Endothelial cell of umbilical vein (primary cell): ENCODE measurements at regions not wholly inside any gene's neighbourhood (a gene's known extent, or its start where the extent isn't known, plus 50 kb on each side); places are given as distances from the start of the nearest gene placed in this dataset.

Experiments used
- BruUV-seq: library from RNA; stranded (reverse); fragments of 400-500 nt; replicated peaks from 2 replicates; lab custom pipeline; 2021; lab: Mats Ljungman, UMichigan
- CTCF ChIA-PET: fragments of 300-600, 350-600 bp; sonication (Branson Sonifier 250); formaldehyde crosslinking; loops from one replicate; lab custom pipeline; 2021; ENCODE audit warnings: antibody characterized with exemption, inconsistent platforms; lab: Charles Lee
- POLR2A ChIA-PET: fragments of 300-600, 350-600 bp; sonication (Branson Sonifier 250); formaldehyde crosslinking; loops from one replicate; lab custom pipeline; 2021; ENCODE audit warnings: antibody characterized with exemption, inconsistent platforms; lab: Charles Lee
- DNase-seq: peaks from one replicate; pipeline ENCODE4 v3.0.0-alpha.2; 2011; ENCODE audit warnings: low read depth, low spot score
- FAIRE-seq: peaks from 2 replicates; lab custom pipeline; 2011; peaks lifted over from hg19 to GRCh38; lab: Jason Lieb, UNC
- H2AFZ ChIP-seq: 2 replicates; pipeline ENCODE4 v1.6.0; 2012; ENCODE audit warnings: low read depth, low read length, control low read depth, inconsistent platforms
- H3K27ac ChIP-seq: 2 replicates; pipeline ENCODE4 v1.5.1; 2011; ENCODE audit warnings: low read depth, mild to moderate bottlenecking, control low read depth, low read length, moderate library complexity; ENCODE audit not compliant: insufficient read depth
- H3K27me3 ChIP-seq, 2 experiments: 2 replicates each; pipeline versions ENCODE4 v1.6.0 to v1.6.1; 2011; ENCODE audit warnings: low read length in 2 of 2, mixed read lengths in 1 of 2; ENCODE audit not compliant: control insufficient read depth in 2 of 2, insufficient read depth in 2 of 2
- H3K36me3 ChIP-seq, 2 experiments: 2 replicates in 1 of 2; 3 replicates in 1 of 2; pipeline ENCODE4 v1.5.1; 2011; ENCODE audit warnings: low read length in 2 of 2, mild to moderate bottlenecking in 1 of 2, moderate library complexity in 1 of 2; ENCODE audit not compliant: control insufficient read depth in 2 of 2, insufficient read depth in 2 of 2; ENCODE audit errors: extremely low read depth in 1 of 2
- H3K4me1 ChIP-seq: 3 replicates; pipeline ENCODE4 v1.5.1; 2011; ENCODE audit warnings: mild to moderate bottlenecking, low read length; ENCODE audit not compliant: control insufficient read depth, insufficient read depth; ENCODE audit errors: extremely low read depth
- H3K4me2 ChIP-seq: 2 replicates; pipeline ENCODE4 v1.6.1; 2011; ENCODE audit warnings: low read length, control low read depth, mixed read lengths; ENCODE audit not compliant: insufficient read depth
- H3K4me3 ChIP-seq, 3 experiments: fragments of 200-600 bp in 1 of 3; sonication (generic), shearing (Covaris generic) in 1 of 3; replicated peaks in 1 of 3; 2 replicates each; pipeline ENCODE4 v1.5.1; 2011 to 2016; ENCODE audit warnings: control low read depth in 3 of 3, low read length in 3 of 3, mild to moderate bottlenecking in 2 of 3, inconsistent platforms in 1 of 3, low read depth in 1 of 3, moderate library complexity in 1 of 3; ENCODE audit not compliant: insufficient read depth in 1 of 3
- H3K79me2 ChIP-seq: 2 replicates; pipeline ENCODE4 v1.6.0; 2012; ENCODE audit warnings: low read length, inconsistent platforms; ENCODE audit not compliant: control insufficient read depth, insufficient read depth
- H3K9ac ChIP-seq: replicated peaks from 2 replicates; pipeline ENCODE3; 2011; ENCODE audit warnings: low read length, control low read depth; ENCODE audit not compliant: insufficient read depth; ENCODE audit errors: extremely low read depth
- H3K9me1 ChIP-seq: replicated peaks from 3 replicates; pipeline ENCODE4 v1.6.0; 2011; ENCODE audit warnings: mild to moderate bottlenecking, low read length; ENCODE audit not compliant: control insufficient read depth, insufficient read depth; ENCODE audit errors: extremely low read depth
- H3K9me3 ChIP-seq: replicated peaks from 2 replicates; pipeline ENCODE4 v1.5.1; 2012; ENCODE audit warnings: low read length, inconsistent platforms; ENCODE audit not compliant: control insufficient read depth, insufficient read depth
- H4K20me1 ChIP-seq: replicated peaks from 2 replicates; pipeline ENCODE3; 2011; ENCODE audit warnings: mild to moderate bottlenecking, low read length; ENCODE audit not compliant: control insufficient read depth, insufficient read depth; ENCODE audit errors: extremely low read depth
- EZH2 ChIP-seq: IDR thresholded peaks from 2 replicates; pipeline ENCODE4 v1.6.1; 2012; ENCODE audit warnings: borderline replicate concordance, low read depth, mild to moderate bottlenecking, moderate library complexity, low read length, inconsistent platforms; ENCODE audit not compliant: severe bottlenecking
- GATA2 ChIP-seq: IDR thresholded peaks from 2 replicates; pipeline ENCODE4 v1.7.0; 2011; ENCODE audit warnings: low read depth, mild to moderate bottlenecking, moderate library complexity, mixed read lengths, low read length; ENCODE audit not compliant: insufficient read length, insufficient read depth
- JUN ChIP-seq: IDR thresholded peaks from 2 replicates; pipeline ENCODE4 v1.6.1; 2011; ENCODE audit warnings: borderline replicate concordance, low read depth; ENCODE audit not compliant: insufficient read length, insufficient read depth
- POLR2A ChIP-seq: IDR thresholded peaks from 2 replicates; pipeline ENCODE4 v1.6.1; 2012; ENCODE audit warnings: low read depth, mild to moderate bottlenecking, control low read depth, low read length
- dilution Hi-C: fragments of 300-500 bp; cut with MboI; formaldehyde crosslinking; loops from one replicate; pipeline ENCODE4 v1.15.0; 2019; ENCODE audit warnings: low sequenced_read_pairs; ENCODE audit not compliant: extremely low pct_ligation_motif_present
- intact Hi-C: fragments of 100-400 bp; cut with micrococcal nuclease; formaldehyde crosslinking; loops from one replicate; pipeline ENCODE4 v1.10.0; 2022

- Histone ChIP-seq H3K36me3 (no peaks in the 10 kb centered on the region), H3K4me3 (no peak overlapping the region), H3K9me3 (no peaks in the 10 kb centered on the region), H3K4me2 (no peak overlapping the region), H3K9ac (no peak overlapping the region), H3K9me1 (no peaks in the 10 kb centered on the region), H3K4me1 (no peaks in the 10 kb centered on the region), H3K79me2 (no peaks in the 10 kb centered on the region), H3K27ac (no peak overlapping the region), H4K20me1 (no peaks in the 10 kb centered on the region), H3K27me3 (no peaks in the 10 kb centered on the region), H2AFZ (no peak overlapping the region)
- ChIA-PET CTCF (no interaction called here), POLR2A (no interaction called here)
- no peak for FAIRE-seq
- DNase-seq = no peak
- dilution Hi-C loops (no loop called here), intact Hi-C loops (no loop called here)
- TF ChIP-seq EZH2 (no peak), GATA2 (no peak), POLR2A (no peak)
- no TSS peak for BruUV-seq
These were observed 207.8 kb downstream of the RBM19 start for GRCh38 chr12:113758165-113758924.

GRCh38 chr12:113757221-113758002 lies 208.7 kb downstream of the RBM19 start:
- Histone ChIP-seq H3K27me3 (no peaks in the 10 kb centered on the region), H2AFZ (no peak overlapping the region)

More at GRCh38 chr12:113757221-113758002, 208.7 kb downstream of the RBM19 start:
- DNase-seq = no peak
- TF ChIP-seq JUN = no peak
- FAIRE-seq = no peak
- no peaks in the 10 kb centered on the region for H3K36me3 ChIP-seq
- intact Hi-C loops (no loop called here), dilution Hi-C loops (no loop called here)
- CTCF ChIA-PET = no interaction called here
- H3K4me1 ChIP-seq = no peaks in the 10 kb centered on the region
- H4K20me1 ChIP-seq = no peaks in the 10 kb centered on the region
- no peak overlapping the region for H3K4me2 ChIP-seq
- BruUV-seq = no TSS peak
- H3K9me1 ChIP-seq = no peaks in the 10 kb centered on the region
- H3K4me3 ChIP-seq = no peak overlapping the region
- no peak overlapping the region for H3K27ac ChIP-seq
- no peaks in the 10 kb centered on the region for H3K79me2 ChIP-seq
- no peak overlapping the region for H3K9ac ChIP-seq
- no peaks in the 10 kb centered on the region for H3K9me3 ChIP-seq
- POLR2A ChIA-PET = no interaction called here
